Calu3 (cell line): ENCODE measurements at regions not wholly inside any gene's neighbourhood (a gene's known extent, or its start where the extent isn't known, plus 50 kb on each side); places are given as distances from the start of the nearest gene placed in this dataset.

ENCODE experiments used
- BruUV-seq: library from RNA; stranded (reverse); fragments of 400-500 nt; replicated peaks from 2 replicates; lab custom pipeline; 2021; lab: Mats Ljungman, UMichigan
- CTCF ChIA-PET: fragments of 300-600 bp; sonication (Branson Sonifier 250); formaldehyde crosslinking; loops from one replicate; lab custom pipeline; 2022; ENCODE audit warnings: antibody characterized with exemption; lab: Charles Lee
- DNase-seq: peaks from one replicate; pipeline ENCODE4 v3.0.0; 2022
- H3K27ac Mint-ChIP-seq: one replicate; pipeline ENCODE4 v1.8.0; 2022; ENCODE audit warnings: mixed read lengths; ENCODE audit not compliant: unreplicated experiment
- H3K27me3 Mint-ChIP-seq: one replicate; pipeline ENCODE4 v1.8.0; 2022; ENCODE audit warnings: mixed read lengths; ENCODE audit not compliant: unreplicated experiment
- H3K36me3 Mint-ChIP-seq: one replicate; pipeline ENCODE4 v1.8.0; 2022; ENCODE audit warnings: mild to moderate bottlenecking, moderate library complexity, mixed read lengths; ENCODE audit not compliant: insufficient read depth, unreplicated experiment
- H3K4me1 Mint-ChIP-seq: one replicate; pipeline ENCODE4 v1.8.0; 2022; ENCODE audit warnings: mild to moderate bottlenecking, low read depth, mixed read lengths; ENCODE audit not compliant: unreplicated experiment
- H3K4me3 Mint-ChIP-seq: one replicate; pipeline ENCODE4 v1.8.0; 2022; ENCODE audit warnings: mild to moderate bottlenecking, low read depth, moderate library complexity, mixed read lengths; ENCODE audit not compliant: unreplicated experiment
- H3K9me3 Mint-ChIP-seq: one replicate; pipeline ENCODE4 v1.8.0; 2022; ENCODE audit warnings: low read depth, mixed read lengths; ENCODE audit not compliant: unreplicated experiment
- CTCF ChIP-seq: fragments of 200-600 bp; IDR thresholded peaks from one replicate; pipeline ENCODE4 v1.8.0; 2022; ENCODE audit warnings: antibody characterized with exemption; ENCODE audit not compliant: unreplicated experiment
- intact Hi-C: fragments of 100-400 bp; cut with micrococcal nuclease; formaldehyde crosslinking; loops from one replicate; pipeline ENCODE4 v1.10.0; 2022; ENCODE audit not compliant: unreplicated experiment

- H3K27me3 Mint-ChIP-seq, result no peaks in the 10 kb centered on the region
- BruUV-seq, result no TSS peak
- no peak overlapping the region for H3K4me3 Mint-ChIP-seq
- no peaks in the 10 kb centered on the region for H3K4me1 Mint-ChIP-seq
- peaks cover 2% of the 10 kb centered on the region for H3K9me3 Mint-ChIP-seq
- DNase-seq, result no peak
- H3K27ac Mint-ChIP-seq, result no peak overlapping the region
- H3K36me3 Mint-ChIP-seq, result no peaks in the 10 kb centered on the region
- CTCF ChIA-PET, result no interaction called here
- TF ChIP-seq CTCF, result no peak
- intact Hi-C loops, result no loop called here
Observed at GRCh38 chr13:65472336-65472735, 1757.8 kb downstream of the PCDH9 start.

- CTCF ChIA-PET, result no interaction called here
- no peak for DNase-seq
- Mint-ChIP-seq H3K4me1 (no peaks in the 10 kb centered on the region), H3K9me3 (peaks cover 6% of the 10 kb centered on the region), H3K4me3 (no peak overlapping the region), H3K36me3 (no peaks in the 10 kb centered on the region), H3K27me3 (no peaks in the 10 kb centered on the region), H3K27ac (no peak overlapping the region)
- intact Hi-C loops, result no loop called here
- TF ChIP-seq CTCF, result no peak
- no TSS peak for BruUV-seq
Observed at GRCh38 chr13:65470781-65471180, 1759.4 kb downstream of the PCDH9 start.

GRCh38 chr13:65468628-65469027 lies 1761.5 kb downstream of the PCDH9 start:
- intact Hi-C loops, result no loop called here
- no peak for TF ChIP-seq CTCF
- H3K36me3 Mint-ChIP-seq, result no peaks in the 10 kb centered on the region
- CTCF ChIA-PET, result no interaction called here
- no peak for DNase-seq
- no peaks in the 10 kb centered on the region for H3K4me1 Mint-ChIP-seq
- H3K9me3 Mint-ChIP-seq, result peaks cover 4% of the 10 kb centered on the region
- no peaks in the 10 kb centered on the region for H3K27me3 Mint-ChIP-seq
- no peak overlapping the region for H3K27ac Mint-ChIP-seq
- BruUV-seq, result no TSS peak
- no peak overlapping the region for H3K4me3 Mint-ChIP-seq

GRCh38 chr13:65461590-65461989 lies 1768.5 kb downstream of the PCDH9 start:
- DNase-seq, result no peak

More at GRCh38 chr13:65461590-65461989, 1768.5 kb downstream of the PCDH9 start:
- Mint-ChIP-seq H3K9me3 (peaks cover 4% of the 10 kb centered on the region), H3K4me1 (no peaks in the 10 kb centered on the region), H3K27me3 (no peaks in the 10 kb centered on the region), H3K27ac (no peak overlapping the region), H3K4me3 (no peak overlapping the region), H3K36me3 (no peaks in the 10 kb centered on the region)
- BruUV-seq, result no TSS peak
- CTCF ChIA-PET, result no interaction called here
- intact Hi-C loops, result no loop called here
- no peak for TF ChIP-seq CTCF
